SK-N-SH treated with all-trans-retinoic acid at 6 μM for 48 hours (cell line): ENCODE measurements at regions not wholly inside any gene's neighbourhood (a gene's known extent, or its start where the extent isn't known, plus 50 kb on each side); places are given as distances from the start of the nearest gene placed in this dataset.

Experiments
- CREB5 ChIP-seq: fragments of 250-450 bp; sonication (Bioruptor Pico); IDR thresholded peaks from 2 replicates; pipeline ENCODE4 v1.5.1; 2020; ENCODE audit warnings: low read depth, mild to moderate bottlenecking, moderate library complexity
- OSR1 ChIP-seq: fragments of 250-450 bp; sonication (Bioruptor Pico); IDR thresholded peaks from 2 replicates; pipeline ENCODE4 v1.8.0; 2022; ENCODE audit warnings: moderate library complexity, mild to moderate bottlenecking, inconsistent platforms
- PATZ1 ChIP-seq: fragments of 250-450 bp; sonication (Bioruptor Pico); IDR thresholded peaks from 2 replicates; pipeline ENCODE4 v1.8.0; 2020; ENCODE audit warnings: mild to moderate bottlenecking, moderate library complexity, borderline replicate concordance
- POU6F1 ChIP-seq: fragments of 250-450 bp; sonication (Bioruptor Pico); IDR thresholded peaks from 2 replicates; pipeline ENCODE4 v1.8.0; 2021; ENCODE audit warnings: low read depth, mild to moderate bottlenecking, moderate library complexity, borderline replicate concordance
- ZFP3 ChIP-seq: fragments of 250-450 bp; sonication (Bioruptor Pico); IDR thresholded peaks from 2 replicates; pipeline ENCODE4 v1.5.0; 2020; ENCODE audit warnings: mild to moderate bottlenecking, moderate library complexity
- ZNF70 ChIP-seq: fragments of 450-650 bp; formaldehyde crosslinking; IDR thresholded peaks from 2 replicates; pipeline ENCODE4 v1.5.0; 2020; ENCODE audit warnings: mild to moderate bottlenecking, moderate library complexity

GRCh38 chr10:130257897-130258296 lies 121.7 kb downstream of the GLRX3 start:
- TF ChIP-seq CREB5 (CRISPR knock-in tag) (no peak), ZFP3 (CRISPR knock-in tag) (no peak), OSR1 (CRISPR knock-in tag) (no peak), POU6F1 (CRISPR knock-in tag) (no peak), ZNF70 (CRISPR knock-in tag) (no peak), PATZ1 (no peak)
